DOHH2 (cell line): ENCODE measurements at regions not wholly inside any gene's neighbourhood (a gene's known extent, or its start where the extent isn't known, plus 50 kb on each side); places are given as distances from the start of the nearest gene placed in this dataset.

Experiments used
- H3F3A ChIP-seq: fragments of 200-600 bp; sonication (generic), shearing (Covaris generic); 2 replicates; pipeline ENCODE4 v1.6.0; 2016; ENCODE audit warnings: antibody characterized with exemption, mild to moderate bottlenecking; ENCODE audit not compliant: control insufficient read depth, insufficient read depth
- H3K27ac ChIP-seq: fragments of 200-600 bp; sonication (generic); 2 replicates; pipeline ENCODE4 v1.5.1; 2014; ENCODE audit warnings: low read depth, mild to moderate bottlenecking, low read length, moderate library complexity
- H3K27me3 ChIP-seq: fragments of 200-600 bp; sonication (generic); 2 replicates; pipeline ENCODE4 v1.6.1; 2014; ENCODE audit warnings: mild to moderate bottlenecking, low read length, mixed read lengths; ENCODE audit not compliant: control insufficient read depth
- H3K36me3 ChIP-seq: fragments of 200-600 bp; sonication (generic); 2 replicates; pipeline ENCODE4 v1.6.1; 2014; ENCODE audit warnings: mild to moderate bottlenecking, low read length, moderate library complexity, mixed read lengths; ENCODE audit not compliant: control insufficient read depth
- H3K4me1 ChIP-seq: fragments of 200-600 bp; sonication (generic); 2 replicates; pipeline ENCODE4 v1.6.1; 2014; ENCODE audit warnings: mild to moderate bottlenecking, low read length, mixed read lengths; ENCODE audit not compliant: control insufficient read depth
- H3K4me2 ChIP-seq: fragments of 200-600 bp; sonication (generic); 2 replicates; pipeline ENCODE4 v1.6.0; 2014; ENCODE audit warnings: mild to moderate bottlenecking, low read length, moderate library complexity
- H3K4me3 ChIP-seq: fragments of 200-600 bp; sonication (generic); 2 replicates; pipeline ENCODE4 v1.5.1; 2014; ENCODE audit warnings: mild to moderate bottlenecking, low read length, mixed read lengths
- H3K79me2 ChIP-seq: fragments of 200-600 bp; sonication (generic); 2 replicates; pipeline ENCODE4 v1.6.1; 2014; ENCODE audit warnings: mild to moderate bottlenecking, low read length, mixed read lengths; ENCODE audit not compliant: control insufficient read depth
- H3K9me2 ChIP-seq: fragments of 200-600 bp; sonication (generic); replicated peaks from 2 replicates; pipeline ENCODE4 v1.6.1; 2014; ENCODE audit warnings: mild to moderate bottlenecking, low read length, mixed read lengths; ENCODE audit not compliant: control insufficient read depth
- H3K9me3 ChIP-seq: fragments of 200-600 bp; sonication (generic); 2 replicates; pipeline ENCODE4 v1.6.1; 2014; ENCODE audit warnings: antibody characterized with exemption, low read length, mixed read lengths; ENCODE audit not compliant: control insufficient read depth, insufficient read depth
- H4K20me1 ChIP-seq: fragments of 200-600 bp; sonication (generic); 2 replicates; pipeline ENCODE4 v1.6.0; 2014; ENCODE audit warnings: low read depth, mild to moderate bottlenecking, antibody characterized with exemption, low read length, moderate library complexity; ENCODE audit not compliant: control insufficient read depth, insufficient read depth
- EZH2phosphoT487 ChIP-seq: fragments of 200-600 bp; sonication (generic); IDR thresholded peaks from 2 replicates; pipeline ENCODE4 v1.6.1; 2017; ENCODE audit warnings: borderline replicate concordance, mild to moderate bottlenecking, antibody characterized with exemption, low read length, moderate library complexity, mixed read lengths
- TF ChIP-seq, protein P1 (sequence below): fragments of 200-600 bp; sonication (generic); IDR thresholded peaks from one replicate; pipeline ENCODE4 v1.5.1; 2014; ENCODE audit warnings: antibody characterized with exemption, mild to moderate bottlenecking, low read depth, low read length; ENCODE audit not compliant: poor library complexity, severe bottlenecking

DNA sequence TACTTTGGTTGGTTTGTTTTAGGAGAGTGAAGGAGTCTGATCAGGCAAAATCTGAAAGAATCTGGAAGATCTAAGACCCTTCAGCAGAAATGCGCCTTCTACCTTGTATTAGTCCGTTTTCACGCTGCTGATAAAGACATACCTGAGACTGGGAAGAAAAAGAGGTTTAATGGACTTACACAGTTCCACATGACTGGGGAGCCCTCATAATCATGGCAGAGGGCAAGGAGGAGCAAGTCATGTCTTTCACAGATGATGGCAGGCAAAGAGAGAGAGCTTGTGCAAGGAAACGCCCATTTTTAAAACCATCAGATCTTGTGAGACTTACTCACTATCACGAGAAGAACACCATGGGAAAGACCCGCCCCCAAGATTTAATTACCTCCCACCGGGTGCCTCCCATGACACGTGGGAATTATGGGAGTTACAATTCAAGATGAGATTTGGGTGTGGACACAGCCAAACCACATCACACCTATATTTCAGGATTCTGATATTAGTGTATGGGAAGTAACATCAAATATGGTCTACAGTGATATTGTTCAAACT, 99.3 kb downstream of the GLUL start:
- no peak for TF ChIP-seq EZH2phosphoT487
- TF ChIP-seq, protein P1, sequence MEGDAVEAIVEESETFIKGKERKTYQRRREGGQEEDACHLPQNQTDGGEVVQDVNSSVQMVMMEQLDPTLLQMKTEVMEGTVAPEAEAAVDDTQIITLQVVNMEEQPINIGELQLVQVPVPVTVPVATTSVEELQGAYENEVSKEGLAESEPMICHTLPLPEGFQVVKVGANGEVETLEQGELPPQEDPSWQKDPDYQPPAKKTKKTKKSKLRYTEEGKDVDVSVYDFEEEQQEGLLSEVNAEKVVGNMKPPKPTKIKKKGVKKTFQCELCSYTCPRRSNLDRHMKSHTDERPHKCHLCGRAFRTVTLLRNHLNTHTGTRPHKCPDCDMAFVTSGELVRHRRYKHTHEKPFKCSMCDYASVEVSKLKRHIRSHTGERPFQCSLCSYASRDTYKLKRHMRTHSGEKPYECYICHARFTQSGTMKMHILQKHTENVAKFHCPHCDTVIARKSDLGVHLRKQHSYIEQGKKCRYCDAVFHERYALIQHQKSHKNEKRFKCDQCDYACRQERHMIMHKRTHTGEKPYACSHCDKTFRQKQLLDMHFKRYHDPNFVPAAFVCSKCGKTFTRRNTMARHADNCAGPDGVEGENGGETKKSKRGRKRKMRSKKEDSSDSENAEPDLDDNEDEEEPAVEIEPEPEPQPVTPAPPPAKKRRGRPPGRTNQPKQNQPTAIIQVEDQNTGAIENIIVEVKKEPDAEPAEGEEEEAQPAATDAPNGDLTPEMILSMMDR = no peak
- H3K79me2 ChIP-seq = no peaks in the 10 kb centered on the region

DNA sequence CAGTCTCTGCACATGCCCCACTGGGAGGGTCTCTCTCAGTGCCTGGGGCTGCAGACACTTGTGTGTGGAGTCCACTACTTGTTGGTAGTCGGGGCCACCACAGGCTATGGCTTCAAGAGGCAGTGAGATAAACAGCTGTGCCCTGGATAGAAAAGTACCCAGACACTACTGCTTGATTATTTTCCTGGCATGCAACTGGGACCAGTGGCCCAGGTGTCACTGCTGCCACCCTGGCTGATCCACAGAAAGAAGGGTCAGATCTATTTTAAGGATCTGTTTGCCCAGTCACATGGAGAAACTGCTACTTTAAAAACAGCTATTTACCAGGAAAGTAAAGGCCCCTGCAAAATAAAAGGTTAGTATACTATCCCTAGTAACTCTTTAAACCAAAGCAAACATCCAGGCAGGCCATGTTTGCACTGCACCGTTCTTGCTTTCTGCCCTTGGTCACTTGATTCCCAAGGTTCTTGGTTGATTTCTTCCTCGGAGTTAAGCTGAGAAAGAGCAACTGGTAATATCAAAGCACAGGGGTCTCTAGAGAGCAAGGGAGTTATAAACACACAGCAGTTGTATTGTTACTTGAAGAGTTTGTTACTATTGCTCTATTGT, 99.9 kb downstream of the GLUL start:
- H3K4me2 ChIP-seq = no peak overlapping the region
- H4K20me1 ChIP-seq = no peaks in the 10 kb centered on the region
- no peak overlapping the region for H3K27ac ChIP-seq
- H3F3A ChIP-seq = no peaks in the 10 kb centered on the region
- H3K4me3 ChIP-seq = no peak overlapping the region
- no peaks in the 10 kb centered on the region for H3K9me3 ChIP-seq
- no peaks in the 10 kb centered on the region for H3K9me2 ChIP-seq
- H3K79me2 ChIP-seq = no peaks in the 10 kb centered on the region
- H3K36me3 ChIP-seq = no peaks in the 10 kb centered on the region
- TF ChIP-seq, protein P1 = no peak
- no peak for TF ChIP-seq EZH2phosphoT487
- H3K4me1 ChIP-seq = no peaks in the 10 kb centered on the region
- no peaks in the 10 kb centered on the region; the same call in 1 of the 2 replicates for H3K27me3 ChIP-seq

More for the DNA sequence above, 99.3 kb downstream of the GLUL start:
- H3F3A ChIP-seq = no peaks in the 10 kb centered on the region
- H3K4me3 ChIP-seq = no peak overlapping the region
- no peaks in the 10 kb centered on the region for H3K36me3 ChIP-seq
- no peaks in the 10 kb centered on the region for H3K9me2 ChIP-seq
- no peak overlapping the region for H3K27ac ChIP-seq
- H3K9me3 ChIP-seq = no peaks in the 10 kb centered on the region
- H4K20me1 ChIP-seq = no peaks in the 10 kb centered on the region
- no peaks in the 10 kb centered on the region; the same call in 1 of the 2 replicates for H3K27me3 ChIP-seq
- H3K4me1 ChIP-seq = no peaks in the 10 kb centered on the region
- H3K4me2 ChIP-seq = no peak overlapping the region

DNA sequence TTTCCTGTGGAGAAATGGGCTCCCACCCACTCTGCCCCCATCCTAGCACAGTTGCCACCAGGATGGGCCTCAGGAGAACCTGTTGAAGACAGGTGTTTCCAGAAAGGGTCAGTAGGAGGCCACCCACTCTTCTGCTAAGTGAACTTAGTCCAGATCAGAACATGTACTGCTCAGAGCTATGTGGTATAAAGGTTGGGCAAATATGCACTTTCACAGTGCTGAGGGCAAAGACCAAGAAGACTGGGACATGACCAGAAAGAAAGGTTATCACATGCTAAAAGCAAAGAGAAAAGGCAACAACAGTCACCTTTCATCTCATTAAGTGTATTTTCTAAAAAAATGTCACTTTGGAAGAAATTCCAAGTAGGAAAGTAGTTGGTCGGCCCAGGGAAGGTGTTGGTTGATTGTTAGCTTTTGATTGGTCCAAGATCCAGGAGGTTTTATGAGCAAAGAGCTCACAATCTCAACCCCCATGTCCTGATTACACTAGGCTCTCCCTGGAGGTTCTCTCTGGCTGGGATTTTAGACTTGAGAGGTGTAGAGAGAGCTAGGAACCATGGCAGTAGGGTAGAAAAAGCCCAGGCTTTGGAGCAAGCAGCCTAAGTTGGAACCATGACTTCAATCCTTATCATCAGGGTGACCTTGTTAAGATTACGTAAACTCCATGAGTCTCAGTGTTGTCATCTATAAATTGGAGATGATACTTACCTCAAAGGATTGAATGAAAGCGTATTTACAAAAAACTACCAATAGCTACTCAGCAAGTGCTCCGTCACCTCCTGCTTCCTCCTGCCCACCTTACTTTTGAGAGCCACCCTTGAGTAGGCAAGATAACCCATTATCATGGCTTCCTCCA, 102.6 kb downstream of the GLUL start:
- Histone ChIP-seq H4K20me1 (no peaks in the 10 kb centered on the region), H3F3A (no peaks in the 10 kb centered on the region), H3K4me2 (no peak overlapping the region), H3K36me3 (no peaks in the 10 kb centered on the region), H3K9me3 (no peaks in the 10 kb centered on the region), H3K4me1 (no peaks in the 10 kb centered on the region), H3K79me2 (no peaks in the 10 kb centered on the region), H3K4me3 (no peak overlapping the region), H3K9me2 (no peaks in the 10 kb centered on the region), H3K27ac (no peak overlapping the region), H3K27me3 (no peaks in the 10 kb centered on the region; the same call in 1 of the 2 replicates)
- TF ChIP-seq EZH2phosphoT487 = no peak
- TF ChIP-seq, protein P1 = no peak
